ENCODE measurements at regions not wholly inside any gene's neighbourhood (a gene's known extent, or its start where the extent isn't known, plus 50 kb on each side); places are given as distances from the start of the nearest gene placed in this dataset.

DNA sequence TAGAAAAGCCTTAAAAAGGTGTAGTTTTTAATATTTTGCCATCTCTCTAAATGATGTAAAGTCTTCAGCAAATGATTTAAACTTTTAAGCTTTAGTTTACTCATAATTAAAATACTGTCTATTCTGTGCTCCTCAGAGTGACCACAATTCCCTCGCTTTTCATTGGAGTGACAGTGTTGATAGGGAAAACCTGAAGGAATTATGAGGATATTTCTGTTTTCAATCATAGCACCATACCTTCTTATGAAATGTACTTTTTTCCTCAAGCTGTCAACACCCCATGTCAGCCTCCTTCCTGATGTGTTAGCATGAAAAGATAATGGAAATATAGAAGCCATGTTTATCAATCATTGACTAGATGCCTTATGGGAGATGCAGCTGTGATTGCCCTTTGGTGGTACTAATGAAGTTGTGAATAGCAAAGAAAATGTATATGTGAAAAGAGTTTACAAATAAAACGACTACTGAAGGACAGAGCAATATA, 145.4 kb upstream of the EYS start:
- TF ChIP-seq, protein P1, sequence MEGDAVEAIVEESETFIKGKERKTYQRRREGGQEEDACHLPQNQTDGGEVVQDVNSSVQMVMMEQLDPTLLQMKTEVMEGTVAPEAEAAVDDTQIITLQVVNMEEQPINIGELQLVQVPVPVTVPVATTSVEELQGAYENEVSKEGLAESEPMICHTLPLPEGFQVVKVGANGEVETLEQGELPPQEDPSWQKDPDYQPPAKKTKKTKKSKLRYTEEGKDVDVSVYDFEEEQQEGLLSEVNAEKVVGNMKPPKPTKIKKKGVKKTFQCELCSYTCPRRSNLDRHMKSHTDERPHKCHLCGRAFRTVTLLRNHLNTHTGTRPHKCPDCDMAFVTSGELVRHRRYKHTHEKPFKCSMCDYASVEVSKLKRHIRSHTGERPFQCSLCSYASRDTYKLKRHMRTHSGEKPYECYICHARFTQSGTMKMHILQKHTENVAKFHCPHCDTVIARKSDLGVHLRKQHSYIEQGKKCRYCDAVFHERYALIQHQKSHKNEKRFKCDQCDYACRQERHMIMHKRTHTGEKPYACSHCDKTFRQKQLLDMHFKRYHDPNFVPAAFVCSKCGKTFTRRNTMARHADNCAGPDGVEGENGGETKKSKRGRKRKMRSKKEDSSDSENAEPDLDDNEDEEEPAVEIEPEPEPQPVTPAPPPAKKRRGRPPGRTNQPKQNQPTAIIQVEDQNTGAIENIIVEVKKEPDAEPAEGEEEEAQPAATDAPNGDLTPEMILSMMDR (conservative IDR thresholded peaks at IDR 0.05; ENCODE audit: low read depth, low read length): no peak
- TF ChIP-seq EZH2 (IDR thresholded peaks at IDR 0.05; ENCODE audit: low read length, unreplicated experiment): no peak
- TF ChIP-seq EZH2phosphoT487 (IDR thresholded peaks at IDR 0.05; ENCODE audit: borderline replicate concordance, low read length): no peak
